ENCODE measurements at regions not wholly inside any gene's neighbourhood (a gene's known extent, or its start where the extent isn't known, plus 50 kb on each side); places are given as distances from the start of the nearest gene placed in this dataset.

- no peak for TF ChIP-seq CTCF (IDR thresholded peaks at IDR 0.05)
- TF ChIP-seq POLR2AphosphoS5 (IDR thresholded peaks at IDR 0.05) = no peak
- TF ChIP-seq POLR2A (IDR thresholded peaks at IDR 0.05) = no peak
Measured at GRCh38 chr4:132981611-132982010, 167.5 kb upstream of the PCDH10 start.

Measured in prostate gland (tissue), 2 donors.